Breast epithelium (tissue), 3 donors: ENCODE measurements at regions not wholly inside any gene's neighbourhood (a gene's known extent, or its start where the extent isn't known, plus 50 kb on each side); places are given as distances from the start of the nearest gene placed in this dataset.

Experiments
- POLR2A ChIP-seq: fragments of 450-650 bp; IDR thresholded peaks from one replicate; pipeline ENCODE4 v1.6.1; 2016; ENCODE audit warnings: antibody characterized with exemption, mild to moderate bottlenecking, moderate library complexity
- POLR2AphosphoS5 ChIP-seq, 3 donors: sonication (generic); formaldehyde crosslinking; IDR thresholded peaks; one replicate each; pipeline ENCODE4 v1.6.1; 2017; ENCODE audit warnings: antibody characterized with exemption in 3 of 3
- TF ChIP-seq, protein P1 (sequence below), 3 donors: fragments of 450-650 bp; IDR thresholded peaks; one replicate each; pipeline ENCODE4 v1.5.1; 2016 to 2017; ENCODE audit warnings: antibody characterized with exemption in 3 of 3, mild to moderate bottlenecking in 3 of 3, moderate library complexity in 3 of 3

DNA sequence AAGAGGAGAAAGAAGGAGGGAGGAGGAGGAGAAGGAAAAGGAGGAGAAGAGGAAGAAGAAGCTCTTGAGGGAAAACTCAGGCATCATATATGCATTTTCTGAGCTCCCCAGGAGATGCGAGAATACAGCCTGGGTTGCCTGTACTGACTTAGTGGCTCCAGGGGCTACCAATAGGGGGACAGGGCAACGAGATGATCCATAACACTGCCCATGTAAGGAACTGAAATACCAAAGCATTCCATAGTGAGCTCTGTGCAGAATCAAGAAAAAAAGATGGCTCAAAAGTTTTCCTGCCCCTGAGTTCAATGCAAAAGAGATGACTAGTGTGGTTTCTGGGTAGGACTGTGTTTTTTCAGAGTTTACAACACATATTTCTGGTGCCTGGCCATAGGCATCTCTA, 258.7 kb downstream of the ALDH8A1 start:
- TF ChIP-seq, protein P1, sequence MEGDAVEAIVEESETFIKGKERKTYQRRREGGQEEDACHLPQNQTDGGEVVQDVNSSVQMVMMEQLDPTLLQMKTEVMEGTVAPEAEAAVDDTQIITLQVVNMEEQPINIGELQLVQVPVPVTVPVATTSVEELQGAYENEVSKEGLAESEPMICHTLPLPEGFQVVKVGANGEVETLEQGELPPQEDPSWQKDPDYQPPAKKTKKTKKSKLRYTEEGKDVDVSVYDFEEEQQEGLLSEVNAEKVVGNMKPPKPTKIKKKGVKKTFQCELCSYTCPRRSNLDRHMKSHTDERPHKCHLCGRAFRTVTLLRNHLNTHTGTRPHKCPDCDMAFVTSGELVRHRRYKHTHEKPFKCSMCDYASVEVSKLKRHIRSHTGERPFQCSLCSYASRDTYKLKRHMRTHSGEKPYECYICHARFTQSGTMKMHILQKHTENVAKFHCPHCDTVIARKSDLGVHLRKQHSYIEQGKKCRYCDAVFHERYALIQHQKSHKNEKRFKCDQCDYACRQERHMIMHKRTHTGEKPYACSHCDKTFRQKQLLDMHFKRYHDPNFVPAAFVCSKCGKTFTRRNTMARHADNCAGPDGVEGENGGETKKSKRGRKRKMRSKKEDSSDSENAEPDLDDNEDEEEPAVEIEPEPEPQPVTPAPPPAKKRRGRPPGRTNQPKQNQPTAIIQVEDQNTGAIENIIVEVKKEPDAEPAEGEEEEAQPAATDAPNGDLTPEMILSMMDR (IDR thresholded peaks at IDR 0.05) = no peak
- TF ChIP-seq POLR2A (no peak), POLR2AphosphoS5 (IDR thresholded peaks at IDR 0.05) (no peak)
